Frontal cortex (tissue), 3 donors: ENCODE measurements at regions not wholly inside any gene's neighbourhood (a gene's known extent, or its start where the extent isn't known, plus 50 kb on each side); places are given as distances from the start of the nearest gene placed in this dataset.

Source experiments
- DNase-seq, 2 donors: peaks; one replicate each; pipeline ENCODE4 v3.0.0; 2012; ENCODE audit warnings: low spot score in 2 of 2
- FAIRE-seq: peaks from 2 replicates; lab custom pipeline; 2012; peaks lifted over from hg19 to GRCh38; lab: Jason Lieb, UNC
- donor health status: control.
- donor health status: control.
- donor health status: control.

DNA sequence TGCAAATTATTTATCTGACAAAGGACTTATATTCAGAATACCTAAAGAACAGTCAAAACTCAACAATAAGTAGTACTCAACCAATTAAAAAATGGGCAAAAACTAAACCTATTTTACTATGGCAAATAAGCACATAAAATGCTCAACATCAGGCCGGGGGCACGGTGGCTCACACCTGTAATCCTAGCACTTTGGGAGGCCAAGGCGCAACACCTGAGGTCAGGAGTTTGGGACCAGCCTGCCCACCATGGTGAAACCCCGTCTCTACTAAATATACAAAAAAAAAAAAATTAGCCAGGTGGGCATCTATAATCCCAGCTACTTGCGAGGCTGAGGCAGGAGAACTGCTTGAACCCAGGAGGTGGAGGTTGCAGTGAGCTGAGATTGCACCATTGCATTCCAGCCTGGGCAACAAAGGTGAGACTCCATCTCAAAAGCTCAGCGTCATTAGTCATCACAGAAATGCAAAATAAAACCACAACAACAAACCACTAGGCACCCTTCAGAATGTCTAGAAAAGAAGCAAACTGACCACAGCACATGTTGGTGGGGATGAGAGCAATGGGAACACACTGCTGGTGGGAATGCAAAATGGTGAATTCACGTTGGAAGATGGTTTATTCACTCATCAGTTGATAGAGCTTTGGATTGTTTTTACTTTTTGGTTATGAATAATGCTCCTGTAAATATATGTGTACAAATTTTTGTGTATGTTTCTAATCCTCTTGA, 180.6 kb upstream of the SOX1 start:
- FAIRE-seq (no peak), DNase-seq (no peak)

DNA sequence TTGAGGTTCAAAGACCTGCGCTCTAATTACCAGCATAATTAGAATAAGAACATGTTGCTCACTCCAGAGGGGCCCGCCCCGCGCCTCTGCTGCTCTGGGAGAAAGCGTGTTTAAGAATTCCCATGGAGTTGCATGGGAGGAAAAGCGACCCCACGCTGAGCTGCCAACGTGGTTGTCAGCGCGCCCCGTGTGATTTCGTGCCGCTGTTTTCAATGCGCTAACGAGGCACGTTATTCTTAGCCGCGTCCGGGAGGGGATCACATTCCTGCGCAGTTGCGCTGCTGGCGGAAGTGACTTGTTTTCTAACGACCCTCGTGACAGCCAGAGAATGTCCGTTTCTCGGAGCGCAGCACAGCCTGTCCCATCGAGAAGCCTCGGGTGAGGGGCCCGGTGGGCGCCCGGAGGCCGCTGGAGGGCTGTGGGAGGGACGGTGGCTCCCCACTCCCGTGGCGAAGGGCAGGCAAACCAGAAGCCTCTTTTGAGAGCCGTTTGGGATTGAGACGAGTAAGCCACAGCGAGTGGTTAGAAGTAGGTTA, 173.8 kb upstream of the SOX1 start:
- no peak for FAIRE-seq

DNA sequence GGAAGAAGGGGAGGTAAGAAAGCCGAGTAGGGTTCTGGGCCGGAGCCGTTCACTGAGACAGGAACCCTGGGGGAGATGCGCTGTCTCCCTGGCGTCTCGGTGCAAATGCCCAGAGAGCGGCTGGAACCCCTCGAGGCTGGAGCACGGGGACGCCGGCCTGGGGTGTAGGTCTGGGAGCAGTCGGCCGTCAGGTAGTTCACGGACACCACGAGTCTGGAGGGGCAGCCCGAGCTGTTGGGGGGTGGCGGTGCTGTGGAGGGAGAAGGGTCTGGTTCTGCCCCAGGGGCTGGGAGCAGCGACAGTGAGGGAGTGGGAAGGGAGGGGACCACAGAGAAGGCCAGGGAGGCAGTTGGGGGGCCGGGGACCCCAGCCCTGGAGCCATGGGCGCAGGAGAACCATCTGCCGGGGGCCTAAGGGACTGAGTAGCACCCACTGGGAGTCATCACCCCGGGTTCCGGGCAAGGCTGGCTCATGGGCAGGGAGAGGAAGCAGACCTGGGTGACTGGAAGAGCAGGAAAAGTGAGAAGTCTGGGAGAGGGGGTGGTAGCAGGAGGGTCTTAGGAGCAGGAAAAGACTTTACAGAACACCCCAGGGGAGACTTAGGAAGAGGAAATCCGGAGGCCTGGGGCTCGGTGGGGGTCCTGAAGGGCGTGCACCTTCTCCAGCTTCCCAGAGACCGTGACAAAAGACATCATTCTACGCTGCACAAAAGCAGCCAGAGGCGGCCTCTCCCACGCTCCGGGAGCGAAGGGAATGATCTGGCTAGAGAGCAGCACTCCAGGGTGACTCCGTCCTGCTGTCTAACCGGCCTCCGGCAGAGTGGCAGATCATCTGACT, 173.1 kb upstream of the SOX1 start:
- no peak for DNase-seq
- no peak for FAIRE-seq

More for the DNA sequence above, 173.8 kb upstream of the SOX1 start:
- DNase-seq = no peak

DNA sequence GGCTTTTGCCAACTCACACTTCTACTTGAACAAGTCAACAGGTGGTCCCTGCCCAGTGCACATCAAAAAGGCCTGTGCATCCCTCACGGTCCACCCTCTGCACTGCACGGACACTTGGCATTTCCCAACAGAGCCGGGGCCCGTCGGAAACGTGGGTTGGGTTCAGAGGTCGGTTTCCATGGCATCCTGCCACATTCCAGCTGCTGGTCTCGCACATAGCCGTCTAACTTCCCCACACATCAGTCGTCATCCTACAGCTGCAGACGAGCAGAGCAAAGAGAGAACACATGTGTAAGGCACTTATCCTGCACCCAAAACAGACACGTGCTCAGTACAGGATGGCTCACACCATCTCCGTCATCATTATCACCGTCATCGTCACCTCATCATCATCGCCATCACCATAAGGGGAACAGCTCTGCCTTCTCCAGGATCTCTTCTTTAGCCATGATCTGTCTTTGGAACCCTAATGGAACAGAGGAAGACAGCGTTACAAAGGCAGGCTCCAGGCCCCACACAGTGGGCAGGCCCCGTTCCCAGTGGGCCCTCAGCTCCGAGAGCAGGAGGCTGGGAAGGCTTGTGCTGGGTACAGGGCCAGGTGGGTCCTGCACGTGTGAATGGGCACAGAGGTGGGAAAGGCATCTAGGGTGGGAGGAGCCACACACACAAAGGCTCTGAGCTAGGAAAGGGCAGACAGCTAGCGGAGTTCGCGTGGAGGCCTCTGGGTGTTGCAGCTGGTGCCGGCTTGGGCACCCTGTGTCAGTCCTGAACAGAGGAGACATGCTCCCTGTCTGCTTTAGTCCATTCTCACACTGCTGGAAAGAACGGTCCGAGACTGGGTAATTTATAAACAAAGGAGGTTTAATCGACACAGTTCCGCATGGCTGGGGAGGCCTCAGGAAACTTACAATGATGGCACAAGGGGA, 170.8 kb upstream of the SOX1 start:
- FAIRE-seq (no peak), DNase-seq (no peak)

DNA sequence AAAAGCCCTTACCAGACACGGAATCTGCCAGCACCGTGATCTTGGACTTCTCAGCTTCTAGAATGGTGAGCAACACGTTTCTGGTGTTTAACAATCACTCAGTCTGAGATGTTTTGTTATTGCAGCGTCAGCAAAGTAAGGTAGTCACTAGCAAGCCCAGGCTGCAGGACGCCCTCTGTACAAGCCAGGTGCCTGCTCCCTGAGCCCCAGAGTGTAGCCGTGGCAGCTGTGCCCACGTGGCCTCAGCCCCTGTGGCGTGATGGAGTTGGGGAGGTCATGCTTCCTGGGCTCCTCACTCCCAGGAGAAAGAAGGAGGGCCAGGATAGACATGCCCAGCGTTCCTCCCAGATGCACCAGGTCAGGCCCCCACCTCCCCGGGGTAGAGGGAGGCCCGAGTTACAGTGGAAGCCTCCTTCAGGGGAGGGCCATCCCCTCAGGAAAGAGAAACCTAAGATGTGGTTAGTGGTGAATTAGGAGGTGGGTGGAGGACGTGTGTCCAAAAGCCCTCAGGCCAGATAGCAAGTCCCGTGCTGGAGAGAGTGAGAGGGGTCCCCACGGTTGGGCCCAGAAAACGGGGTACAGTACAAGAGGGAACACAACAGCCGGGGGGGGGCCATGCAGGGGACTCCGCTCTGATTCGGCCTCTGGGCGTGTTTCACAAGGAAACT, 169.6 kb upstream of the SOX1 start:
- no peak for FAIRE-seq
- no peak for DNase-seq

DNA sequence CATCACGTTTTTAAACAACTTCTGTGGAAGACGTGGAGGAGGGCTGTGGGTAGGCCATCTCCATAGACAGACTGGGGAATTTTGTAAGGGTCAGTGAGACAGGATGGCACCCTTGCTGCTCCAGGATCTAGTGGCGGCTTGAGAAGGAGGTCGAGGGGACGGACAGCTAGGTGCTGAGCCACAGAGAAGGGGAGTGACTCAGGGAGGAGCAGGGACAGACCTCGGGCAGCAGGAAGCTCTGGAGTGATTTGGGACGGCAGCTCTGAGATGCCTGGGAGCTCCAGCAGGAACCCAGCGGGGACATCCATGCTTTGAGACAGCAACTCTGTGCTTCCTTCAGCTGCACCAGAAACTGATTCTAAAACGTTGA, 169.1 kb upstream of the SOX1 start:
- DNase-seq (no peak), FAIRE-seq (no peak)

DNA sequence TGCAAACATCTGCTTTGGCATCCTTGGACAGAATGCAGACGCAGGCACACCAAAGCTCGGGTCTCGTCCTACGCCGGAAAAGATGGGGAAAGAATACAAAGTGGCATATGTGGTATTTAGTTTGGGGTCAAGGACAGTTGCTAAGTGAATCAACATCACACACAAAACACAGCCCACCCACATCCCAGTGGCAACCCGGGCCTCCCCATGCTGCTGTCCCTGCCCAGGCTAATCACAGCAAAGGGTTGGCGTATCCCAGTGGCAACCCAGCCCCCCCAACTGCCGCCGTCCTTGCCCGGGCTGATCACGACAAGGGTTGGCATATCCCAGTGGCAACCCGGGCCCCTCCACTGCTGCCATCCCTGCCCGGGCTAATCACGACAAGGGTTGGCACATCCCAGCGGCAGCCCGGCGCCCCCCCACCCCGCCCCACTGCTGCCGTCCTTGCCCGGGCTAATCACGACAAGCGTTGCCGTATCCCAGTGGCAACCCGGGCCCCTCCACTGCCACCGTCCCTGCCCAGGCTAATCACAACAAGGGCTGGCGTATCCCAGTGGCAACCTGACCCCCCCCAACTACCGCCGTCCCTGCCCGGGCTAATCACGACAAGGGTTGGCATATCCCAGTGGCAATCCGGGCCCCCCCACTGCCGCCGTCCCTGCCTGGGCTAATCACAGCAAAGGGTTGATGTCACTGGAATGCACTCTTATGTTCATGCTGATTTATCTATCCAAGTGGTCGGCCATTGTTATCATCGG, 167.8 kb upstream of the SOX1 start:
- DNase-seq (no peak), FAIRE-seq (no peak)

DNA sequence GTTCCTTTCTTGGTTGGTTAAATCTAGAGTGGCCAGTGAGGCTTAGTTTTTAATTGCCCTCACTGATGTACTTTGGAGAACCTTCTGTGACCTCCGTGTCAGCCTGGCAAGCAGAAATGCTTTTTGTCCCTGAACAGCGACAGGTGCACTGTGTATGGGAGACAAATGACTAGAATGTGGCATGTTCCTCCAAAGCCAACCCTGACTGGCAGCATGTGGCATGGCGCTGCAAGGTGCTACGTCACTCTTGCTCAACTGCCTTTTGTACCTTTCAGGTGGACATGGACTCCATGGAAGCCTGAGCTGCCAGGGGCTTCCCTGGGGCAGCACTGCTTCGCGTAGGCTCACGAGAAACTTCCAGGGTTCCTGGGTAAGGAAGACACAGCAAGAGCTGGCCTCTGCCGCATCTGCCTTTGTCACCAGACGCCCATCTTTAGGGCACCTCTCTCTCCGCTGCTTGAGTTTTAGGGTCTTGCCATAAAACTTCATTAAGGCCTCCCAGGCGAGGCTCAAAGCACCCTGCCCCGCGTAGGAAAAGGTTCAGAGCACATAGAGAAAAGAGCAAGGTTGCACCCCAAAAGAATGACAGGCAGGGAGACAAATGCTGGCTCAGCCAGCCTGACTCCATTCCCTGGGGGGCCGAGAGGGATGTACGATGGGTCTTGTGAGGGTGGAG, 167.1 kb upstream of the SOX1 start:
- DNase-seq (no peak), FAIRE-seq (no peak)

DNA sequence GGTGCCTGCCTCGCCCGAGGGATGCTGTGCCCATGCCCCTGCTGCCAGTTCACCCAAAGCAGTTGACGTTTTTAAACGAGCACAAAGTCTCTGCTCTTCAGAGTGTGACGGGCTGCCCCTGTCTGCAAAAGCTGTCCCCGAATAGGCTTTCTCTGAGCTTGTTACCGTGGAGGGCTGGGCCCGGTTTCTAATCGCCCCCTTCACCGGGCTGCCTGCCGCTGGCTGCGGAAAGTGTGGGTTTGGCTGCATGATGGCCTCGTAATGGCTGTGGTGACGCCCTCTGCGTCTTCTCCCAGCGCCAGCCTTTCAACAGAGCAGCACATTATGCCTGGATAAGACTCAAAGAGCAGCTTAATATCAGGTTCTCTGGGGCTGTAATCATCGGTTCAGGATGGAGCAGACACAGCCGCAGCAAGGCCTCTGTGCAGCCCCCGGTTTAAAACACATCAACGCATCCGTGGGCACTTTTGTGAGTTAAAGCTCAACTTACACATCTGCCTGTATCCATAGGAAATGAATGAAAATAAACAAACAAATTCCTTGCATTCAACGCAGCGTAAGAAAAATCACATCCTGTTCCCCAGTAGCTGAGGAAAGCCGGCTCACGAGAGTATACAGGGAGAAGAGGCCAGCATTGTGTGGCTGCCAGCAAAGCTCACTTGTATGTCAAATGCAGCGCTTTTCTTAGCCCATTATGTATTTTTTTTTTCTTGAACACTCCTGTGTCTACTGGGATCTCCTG, 166.4 kb upstream of the SOX1 start:
- DNase-seq (no peak), FAIRE-seq (no peak)

DNA sequence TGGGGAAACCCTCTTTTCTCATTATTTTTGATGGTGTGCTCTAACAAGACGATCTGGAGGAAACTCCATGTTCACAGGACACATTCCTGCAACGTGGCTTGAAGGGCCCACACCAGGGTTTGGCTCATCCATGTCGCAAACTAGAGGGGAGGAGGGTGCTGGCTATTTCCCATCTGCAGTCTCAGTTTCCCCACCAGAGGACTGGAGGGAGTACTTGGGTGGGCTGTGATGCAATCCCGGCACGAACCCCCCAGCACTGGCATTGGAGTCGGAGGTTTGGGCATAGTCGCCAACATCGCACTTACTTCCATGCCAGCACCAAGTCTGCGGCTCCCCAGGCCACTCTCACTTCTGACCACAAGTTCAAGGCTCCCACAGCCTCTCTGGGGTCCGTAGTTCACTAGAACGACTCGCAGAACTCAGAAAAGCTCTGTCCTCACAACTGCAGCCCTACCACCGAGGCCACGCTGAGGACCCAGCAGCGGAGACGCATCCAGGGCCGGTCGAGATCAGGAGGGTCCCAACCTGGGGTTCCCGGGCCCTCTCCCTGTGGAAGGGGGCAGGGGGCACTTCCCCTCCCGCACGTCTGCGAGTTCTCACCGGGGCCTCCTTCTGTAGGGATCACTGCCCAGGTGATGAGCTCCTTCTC, 165.6 kb upstream of the SOX1 start:
- DNase-seq = no peak
- no peak for FAIRE-seq

DNA sequence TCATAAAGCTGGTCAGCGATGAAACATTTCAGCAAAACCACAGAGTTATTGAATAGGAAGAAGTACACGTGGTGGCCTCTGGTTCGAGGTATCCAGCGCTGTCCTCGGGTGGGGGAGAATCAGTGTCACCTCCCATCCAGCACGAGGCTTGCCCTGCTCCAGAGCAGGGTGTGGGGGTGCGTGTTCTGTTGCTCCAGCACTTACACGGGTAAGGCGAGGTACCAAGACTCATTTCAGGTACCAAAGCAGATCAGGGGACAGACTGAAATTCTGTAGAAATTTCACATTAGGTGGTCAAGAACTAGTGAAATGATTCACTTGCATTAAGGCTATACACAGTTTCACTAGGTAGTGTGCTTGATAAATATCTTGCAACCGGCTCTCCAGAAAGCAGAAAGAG, 164.2 kb upstream of the SOX1 start:
- FAIRE-seq = no peak
- no peak for DNase-seq

DNA sequence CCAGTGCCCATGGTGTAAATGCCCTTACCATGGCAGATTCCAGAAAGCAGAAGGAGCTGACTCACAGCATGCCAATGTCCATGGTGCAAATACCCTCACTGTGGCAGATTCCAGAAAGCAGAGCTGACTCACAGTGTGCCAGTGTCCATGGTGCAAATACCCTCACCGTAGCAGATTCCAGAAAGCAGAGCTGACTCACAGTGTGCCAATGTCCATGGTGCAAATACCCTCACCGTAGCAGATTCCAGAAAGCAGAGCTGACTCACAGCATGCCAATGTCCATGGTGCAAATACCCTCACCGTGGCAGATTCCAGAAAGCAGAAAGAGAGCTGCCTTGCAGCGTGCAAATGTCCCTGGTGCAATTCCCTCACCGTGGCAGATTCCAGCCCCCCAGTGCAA, 163.8 kb upstream of the SOX1 start:
- no peak for FAIRE-seq
- DNase-seq = no peak

DNA sequence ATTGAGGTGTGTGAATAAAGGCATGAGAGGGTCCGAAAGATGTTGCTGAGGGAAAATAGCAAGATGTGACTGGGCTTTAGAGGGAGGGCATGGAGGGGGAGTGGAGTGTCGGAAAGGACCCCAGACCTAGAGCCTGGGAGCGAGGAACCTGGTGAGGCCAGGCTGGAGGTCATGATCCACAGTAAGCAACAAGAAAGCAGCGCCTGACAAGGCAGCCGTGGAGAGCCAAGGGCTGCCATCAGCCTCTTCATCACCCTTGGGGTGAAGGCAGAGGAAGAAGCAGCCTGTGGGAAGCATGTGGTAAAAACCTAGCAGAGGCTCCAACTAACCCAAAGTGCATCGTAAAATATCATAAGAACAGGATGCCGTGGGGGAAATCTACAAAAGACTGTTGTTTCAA, 162.8 kb upstream of the SOX1 start:
- DNase-seq (no peak), FAIRE-seq (no peak)

DNA sequence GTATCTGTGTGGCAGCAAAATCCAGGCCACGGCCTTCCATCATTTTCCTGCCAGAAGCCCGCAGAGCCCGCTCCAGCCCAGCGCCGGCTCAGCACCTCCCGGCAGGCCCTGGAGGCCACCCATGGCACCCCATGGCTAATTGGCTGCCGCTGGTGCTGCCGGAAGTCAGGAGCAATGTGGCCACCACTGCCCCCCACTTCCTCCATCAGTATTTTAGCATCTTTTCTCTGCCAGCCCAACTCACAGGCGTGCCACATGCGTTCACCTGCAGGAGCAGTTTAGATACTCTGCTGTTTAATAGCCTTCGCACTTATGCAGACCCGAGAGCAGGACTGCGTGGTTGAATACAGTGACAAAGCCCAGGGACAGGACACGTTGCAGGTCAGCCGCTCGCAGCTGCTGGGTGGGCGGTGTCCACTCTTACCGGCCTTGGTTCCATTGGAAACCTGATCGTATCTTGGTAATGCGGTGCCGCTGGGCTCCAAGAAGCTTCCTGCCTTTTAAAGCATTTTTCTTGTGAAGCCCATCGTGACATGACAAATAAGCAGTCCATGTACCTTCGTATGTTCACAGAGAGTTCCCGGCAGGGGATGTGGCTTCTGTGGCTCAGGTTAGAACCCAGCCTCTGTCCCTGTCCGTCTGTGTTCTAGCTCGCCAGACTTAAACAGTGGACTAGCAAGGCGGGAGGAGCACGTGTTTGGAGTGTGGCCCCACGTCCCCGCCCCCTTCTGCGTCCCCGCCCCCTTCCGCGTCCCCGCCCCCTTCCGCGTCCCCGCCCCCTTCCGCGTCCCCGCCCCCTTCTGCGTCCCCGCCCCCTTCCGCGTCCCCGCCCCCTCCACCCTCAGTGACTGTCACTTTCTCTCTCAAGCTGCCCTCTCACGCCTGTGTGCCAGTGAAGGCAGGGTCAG, 162.0 kb upstream of the SOX1 start:
- FAIRE-seq (no peak), DNase-seq (no peak)

DNA sequence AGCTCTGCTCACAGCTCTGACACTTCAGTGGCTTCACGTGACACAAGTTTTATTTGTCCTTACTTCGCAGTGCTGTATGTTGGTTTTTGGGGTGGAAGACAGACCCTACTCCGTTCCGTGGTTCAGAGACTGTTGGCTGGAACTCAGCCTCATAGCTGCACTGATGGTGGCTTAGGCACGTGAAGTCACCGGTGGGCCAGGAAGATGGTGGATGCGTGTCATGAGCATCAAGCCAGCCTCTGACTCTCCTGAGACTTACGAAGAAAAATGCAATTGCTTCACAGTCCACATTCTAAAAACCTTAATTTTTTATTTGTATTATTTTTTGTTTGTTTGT, 161.4 kb upstream of the SOX1 start:
- no peak for DNase-seq
- no peak for FAIRE-seq

DNA sequence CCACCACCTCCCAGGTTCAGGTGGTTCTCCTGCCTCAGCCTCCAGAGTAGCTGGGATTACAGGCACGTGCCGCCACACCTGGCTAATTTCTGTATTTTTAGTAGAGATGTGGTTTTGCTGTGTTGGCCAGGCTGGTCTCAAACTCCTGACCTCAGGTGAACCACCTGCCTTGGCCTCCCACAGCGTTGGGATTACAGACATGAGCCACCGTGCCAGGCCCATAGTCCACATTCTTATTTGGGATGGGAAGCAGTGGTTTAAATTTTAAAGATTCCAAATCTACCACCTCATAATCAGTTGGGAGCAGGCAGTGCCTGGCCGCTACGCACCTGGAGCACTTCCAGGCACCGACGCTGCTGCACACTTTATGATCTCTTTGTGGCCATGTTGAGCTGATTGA, 160.6 kb upstream of the SOX1 start:
- FAIRE-seq = no peak
- no peak for DNase-seq
